Smooth muscle cell (in vitro differentiated cells): ENCODE measurements at regions not wholly inside any gene's neighbourhood (a gene's known extent, or its start where the extent isn't known, plus 50 kb on each side); places are given as distances from the start of the nearest gene placed in this dataset.

Experiments
- DNase-seq: peaks from one replicate; lab custom pipeline; 2025; ENCODE audit not compliant: unreplicated experiment; lab: John Stamatoyannopoulos, UW
- H2AFZ ChIP-seq: fragments of 200-600 bp; sonication (generic); 2 replicates; pipeline ENCODE4 v1.6.0; 2016; ENCODE audit warnings: antibody characterized with exemption, low read depth, mild to moderate bottlenecking
- H3F3A ChIP-seq: fragments of 200-600 bp; sonication (generic); 2 replicates; pipeline ENCODE4 v1.6.0; 2017; ENCODE audit warnings: antibody characterized with exemption, low read depth
- H3K27ac ChIP-seq: fragments of 200-600 bp; sonication (generic); 2 replicates; pipeline ENCODE4 v1.5.1; 2016; ENCODE audit warnings: low read depth, mild to moderate bottlenecking
- H3K27me3 ChIP-seq: fragments of 200-600 bp; sonication (generic); 2 replicates; pipeline ENCODE4 v1.6.1; 2016; ENCODE audit warnings: low read depth, mild to moderate bottlenecking
- H3K36me3 ChIP-seq: fragments of 200-600 bp; sonication (generic); 2 replicates; pipeline ENCODE4 v1.5.1; 2016; ENCODE audit warnings: low read depth
- H3K4me1 ChIP-seq: fragments of 200-600 bp; sonication (generic); 2 replicates; pipeline ENCODE4 v1.5.1; 2016; ENCODE audit warnings: low read depth
- H3K4me2 ChIP-seq: fragments of 200-600 bp; sonication (generic); 2 replicates; pipeline ENCODE4 v1.6.0; 2016; ENCODE audit warnings: mild to moderate bottlenecking
- H3K4me3 ChIP-seq: fragments of 200-600 bp; sonication (generic); 2 replicates; pipeline ENCODE4 v1.5.1; 2016; ENCODE audit warnings: mild to moderate bottlenecking
- H3K79me2 ChIP-seq: fragments of 200-600 bp; sonication (generic); 2 replicates; pipeline ENCODE4 v1.6.0; 2016; ENCODE audit warnings: low read depth, mild to moderate bottlenecking
- H3K9ac ChIP-seq: fragments of 200-600 bp; sonication (generic); 2 replicates; pipeline ENCODE4 v1.6.0; 2016; ENCODE audit warnings: low read depth
- H3K9me3 ChIP-seq: fragments of 200-600 bp; sonication (generic); replicated peaks from 2 replicates; pipeline ENCODE4 v1.5.1; 2016; ENCODE audit warnings: low read depth
- H4K20me1 ChIP-seq: fragments of 200-600 bp; sonication (generic); 2 replicates; pipeline ENCODE4 v1.6.0; 2016; ENCODE audit warnings: low read depth
- CTCF ChIP-seq: fragments of 200-600 bp; sonication (generic); IDR thresholded peaks from 2 replicates; pipeline ENCODE4 v1.5.1; 2017; ENCODE audit warnings: borderline replicate concordance, mild to moderate bottlenecking, antibody characterized with exemption; ENCODE audit not compliant: insufficient read depth, poor library complexity, severe bottlenecking
- WGBS: methylation state at CpG from one replicate; pipeline ENCODE4 v1.1.7; 2016; ENCODE audit warnings: low lambda C conversion rate; 5-methylcytosine and 5-hydroxymethylcytosine counted together

- TF ChIP-seq CTCF = no peak
- no peaks in the 10 kb centered on the region for H3K79me2 ChIP-seq
- no peaks in the 10 kb centered on the region for H3K9me3 ChIP-seq
- DNase-seq = no peak
- H3K9ac ChIP-seq = no peak overlapping the region
- H3K36me3 ChIP-seq = no peaks in the 10 kb centered on the region
- H3K4me3 ChIP-seq = no peak overlapping the region
- no peaks in the 10 kb centered on the region for H3K4me1 ChIP-seq
- no peak overlapping the region for H3K27ac ChIP-seq
- H3K4me2 ChIP-seq = no peak overlapping the region
- 92% methylated on average over 8 of the region's 8 CpGs for WGBS
- no peaks in the 10 kb centered on the region for H3K27me3 ChIP-seq
- no peak overlapping the region for H2AFZ ChIP-seq
- H4K20me1 ChIP-seq = no peaks in the 10 kb centered on the region
- H3F3A ChIP-seq = no peaks in the 10 kb centered on the region
Measured at GRCh38 chr7:54955696-54956420, 63.0 kb upstream of the EGFR start.

GRCh38 chr7:54956865-54957264 is 62.0 kb upstream of the EGFR start:
- Histone ChIP-seq H3K4me1 (no peaks in the 10 kb centered on the region), H3K27ac (no peak overlapping the region), H3K4me2 (no peak overlapping the region), H3K27me3 (no peaks in the 10 kb centered on the region), H4K20me1 (no peaks in the 10 kb centered on the region), H2AFZ (no peak overlapping the region), H3K4me3 (no peak overlapping the region), H3K9me3 (no peaks in the 10 kb centered on the region), H3K36me3 (no peaks in the 10 kb centered on the region), H3F3A (no peaks in the 10 kb centered on the region), H3K9ac (no peak overlapping the region), H3K79me2 (no peaks in the 10 kb centered on the region)
- TF ChIP-seq CTCF = no peak
- DNase-seq = no peak
- WGBS = 95% methylated on average over 13 of the region's 13 CpGs

GRCh38 chr7:54960517-54960916 is 58.3 kb upstream of the EGFR start:
- Histone ChIP-seq H2AFZ (no peak overlapping the region), H3K36me3 (no peaks in the 10 kb centered on the region), H3K4me2 (no peak overlapping the region), H3K9me3 (no peaks in the 10 kb centered on the region), H3F3A (no peaks in the 10 kb centered on the region), H3K9ac (no peak overlapping the region), H3K27me3 (no peaks in the 10 kb centered on the region), H3K4me3 (no peak overlapping the region), H4K20me1 (no peaks in the 10 kb centered on the region), H3K79me2 (no peaks in the 10 kb centered on the region), H3K27ac (no peak overlapping the region), H3K4me1 (no peaks in the 10 kb centered on the region)
- 85% methylated on average over 3 of the region's 3 CpGs for WGBS
- TF ChIP-seq CTCF = no peak
- no peak for DNase-seq

DNA sequence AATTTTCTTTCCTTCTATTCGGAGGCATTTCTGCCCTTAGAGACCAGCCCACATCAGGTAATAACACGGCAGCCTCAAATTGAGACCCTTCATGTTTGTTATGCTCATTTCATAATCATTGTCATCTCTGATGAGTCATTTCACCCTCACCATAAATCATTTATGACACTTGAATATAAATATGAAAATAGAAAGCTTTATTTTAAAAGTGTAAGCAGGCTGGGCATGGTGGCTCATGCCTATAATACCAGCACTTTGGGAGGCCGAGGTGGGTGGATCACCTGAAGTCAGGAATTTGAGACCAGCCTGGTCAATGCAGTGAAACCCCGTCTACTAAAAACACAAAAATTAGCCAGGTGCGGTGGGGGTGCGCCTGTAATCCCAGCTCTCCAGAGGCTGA is 57.4 kb upstream of the EGFR start:
- H3F3A ChIP-seq = no peaks in the 10 kb centered on the region
- no peak overlapping the region for H3K4me2 ChIP-seq
- 87% methylated on average over 6 of the region's 6 CpGs for WGBS
- no peak for DNase-seq
- H3K27ac ChIP-seq = no peak overlapping the region
- no peak overlapping the region for H3K9ac ChIP-seq
- no peaks in the 10 kb centered on the region for H3K4me1 ChIP-seq
- TF ChIP-seq CTCF = no peak
- no peaks in the 10 kb centered on the region for H3K79me2 ChIP-seq
- no peaks in the 10 kb centered on the region for H4K20me1 ChIP-seq
- no peaks in the 10 kb centered on the region for H3K27me3 ChIP-seq
- no peaks in the 10 kb centered on the region for H3K36me3 ChIP-seq
- no peaks in the 10 kb centered on the region for H3K9me3 ChIP-seq
- no peak overlapping the region for H2AFZ ChIP-seq
- H3K4me3 ChIP-seq = no peak overlapping the region
